MM.1S (cell line): ENCODE measurements at regions not wholly inside any gene's neighbourhood (a gene's known extent, or its start where the extent isn't known, plus 50 kb on each side); places are given as distances from the start of the nearest gene placed in this dataset.

Source experiments
- DNase-seq: peaks from one replicate; pipeline ENCODE4 v3.0.0-alpha.2; 2015
- H2AFZ ChIP-seq: fragments of 300-600 bp; sonication (generic); 2 replicates; pipeline ENCODE4 v1.6.0; 2016; ENCODE audit warnings: antibody characterized with exemption, low read length
- H3F3A ChIP-seq: fragments of 300-600 bp; sonication (generic); 2 replicates; pipeline ENCODE4 v1.6.1; 2016; ENCODE audit warnings: mild to moderate bottlenecking, antibody characterized with exemption, low read length, moderate library complexity, mixed read lengths; ENCODE audit not compliant: insufficient read depth
- H3K27ac ChIP-seq: fragments of 300-600 bp; sonication (generic); 2 replicates; pipeline ENCODE4 v1.5.1; 2016; ENCODE audit warnings: mild to moderate bottlenecking, low read length
- H3K27me3 ChIP-seq: fragments of 300-600 bp; sonication (generic); replicated peaks from 2 replicates; pipeline ENCODE4 v1.6.0; 2016; ENCODE audit warnings: low read length; ENCODE audit not compliant: insufficient read depth
- H3K36me3 ChIP-seq: fragments of 300-600 bp; sonication (generic); replicated peaks from 2 replicates; pipeline ENCODE4 v1.6.1; 2016; ENCODE audit warnings: mild to moderate bottlenecking, low read length, mixed read lengths; ENCODE audit not compliant: insufficient read depth
- H3K4me1 ChIP-seq: fragments of 300-600 bp; sonication (generic); 2 replicates; pipeline ENCODE4 v1.6.1; 2016; ENCODE audit warnings: low read length, mixed read lengths
- H3K4me2 ChIP-seq: fragments of 300-600 bp; sonication (generic); 2 replicates; pipeline ENCODE4 v1.6.0; 2016; ENCODE audit warnings: low read depth, low read length
- H3K4me3 ChIP-seq: fragments of 300-600 bp; sonication (generic); 2 replicates; pipeline ENCODE4 v1.5.1; 2016; ENCODE audit warnings: low read length, mixed read lengths
- H3K79me2 ChIP-seq: fragments of 300-600 bp; sonication (generic); 2 replicates; pipeline ENCODE4 v1.6.1; 2016; ENCODE audit warnings: mixed run types, low read length, mixed read lengths
- H3K9ac ChIP-seq: fragments of 300-600 bp; sonication (generic); 2 replicates; pipeline ENCODE4 v1.6.1; 2016; ENCODE audit warnings: low read length, mixed read lengths
- H3K9me2 ChIP-seq: fragments of 300-600 bp; sonication (generic); replicated peaks from 2 replicates; pipeline ENCODE4 v1.6.1; 2016; ENCODE audit warnings: mild to moderate bottlenecking, low read length, mixed read lengths; ENCODE audit not compliant: insufficient read depth
- H3K9me3 ChIP-seq: fragments of 300-600 bp; sonication (generic); replicated peaks from 2 replicates; pipeline ENCODE4 v1.6.1; 2016; ENCODE audit warnings: mild to moderate bottlenecking, low read length, mixed read lengths; ENCODE audit not compliant: insufficient read depth
- H4K20me1 ChIP-seq: fragments of 300-600 bp; sonication (generic); 2 replicates; pipeline ENCODE4 v1.6.1; 2016; ENCODE audit warnings: mild to moderate bottlenecking, low read length, moderate library complexity, mixed read lengths; ENCODE audit not compliant: insufficient read depth
- CTCF ChIP-seq: fragments of 300-600 bp; sonication (generic); IDR thresholded peaks from 2 replicates; pipeline ENCODE4 v1.5.1; 2016; ENCODE audit warnings: antibody characterized with exemption, low read length, mixed read lengths
- EZH2 ChIP-seq: fragments of 300-600 bp; sonication (generic); optimal IDR thresholded peaks from 2 replicates; pipeline ENCODE3; 2017; ENCODE audit warnings: low read depth, mild to moderate bottlenecking, antibody characterized with exemption, low read length, mixed read lengths
- EZH2phosphoT487 ChIP-seq: fragments of 300-600 bp; sonication (generic); IDR thresholded peaks from 2 replicates; pipeline ENCODE4 v1.6.1; 2018; ENCODE audit warnings: antibody characterized with exemption, low read length

- no peaks in the 10 kb centered on the region for H3K27me3 ChIP-seq
- no peak overlapping the region for H3K4me3 ChIP-seq
- no peaks in the 10 kb centered on the region for H3K9me3 ChIP-seq
- H3K27ac ChIP-seq: no peak overlapping the region
- TF ChIP-seq EZH2phosphoT487 (no peak), CTCF (no peak), EZH2 (no peak)
- no peaks in the 10 kb centered on the region for H4K20me1 ChIP-seq
- H3K9me2 ChIP-seq: no peaks in the 10 kb centered on the region
- no peaks in the 10 kb centered on the region for H3F3A ChIP-seq
- H3K9ac ChIP-seq: no peak overlapping the region
- H3K79me2 ChIP-seq: no peaks in the 10 kb centered on the region
- DNase-seq: no peak
- H3K36me3 ChIP-seq: no peaks in the 10 kb centered on the region
- H2AFZ ChIP-seq: no peak overlapping the region
- H3K4me2 ChIP-seq: no peak overlapping the region
- H3K4me1 ChIP-seq: no peaks in the 10 kb centered on the region
These were observed 126.1 kb upstream of the STC2 start for GRCh38 chr5:173454361-173454735.

- no peak overlapping the region for H2AFZ ChIP-seq
- no peaks in the 10 kb centered on the region for H3K9me2 ChIP-seq
- no peaks in the 10 kb centered on the region for H3K36me3 ChIP-seq
- H3K79me2 ChIP-seq: no peaks in the 10 kb centered on the region
- H3K4me1 ChIP-seq: no peaks in the 10 kb centered on the region
- no peaks in the 10 kb centered on the region for H3F3A ChIP-seq
- H4K20me1 ChIP-seq: no peaks in the 10 kb centered on the region
- no peak overlapping the region for H3K4me3 ChIP-seq
- H3K4me2 ChIP-seq: no peak overlapping the region
- TF ChIP-seq EZH2phosphoT487 (no peak), CTCF (no peak), EZH2 (no peak)
- no peaks in the 10 kb centered on the region for H3K9me3 ChIP-seq
- no peaks in the 10 kb centered on the region for H3K27me3 ChIP-seq
- H3K9ac ChIP-seq: no peak overlapping the region
- DNase-seq: no peak
- H3K27ac ChIP-seq: no peak overlapping the region
These were observed 125.0 kb upstream of the STC2 start for GRCh38 chr5:173453167-173453566.

- Histone ChIP-seq H3K36me3 (no peaks in the 10 kb centered on the region), H3K27me3 (no peaks in the 10 kb centered on the region), H3K27ac (no peak overlapping the region), H3F3A (no peaks in the 10 kb centered on the region), H3K4me3 (no peak overlapping the region), H3K9me2 (no peaks in the 10 kb centered on the region), H3K4me2 (no peak overlapping the region), H3K9me3 (no peaks in the 10 kb centered on the region), H3K79me2 (no peaks in the 10 kb centered on the region), H4K20me1 (no peaks in the 10 kb centered on the region), H3K4me1 (no peaks in the 10 kb centered on the region), H2AFZ (no peak overlapping the region), H3K9ac (no peak overlapping the region)
- TF ChIP-seq CTCF (no peak), EZH2phosphoT487 (no peak)
- DNase-seq: no peak
These were observed 124.1 kb upstream of the STC2 start for GRCh38 chr5:173452119-173452905.
